Ovary (tissue), 3 donors: ENCODE measurements at regions not wholly inside any gene's neighbourhood (a gene's known extent, or its start where the extent isn't known, plus 50 kb on each side); places are given as distances from the start of the nearest gene placed in this dataset.

Experiments used
- POLR2A ChIP-seq: fragments of 450-650 bp; IDR thresholded peaks from one replicate; pipeline ENCODE4 v1.6.1; 2017; ENCODE audit warnings: antibody characterized with exemption, mild to moderate bottlenecking, moderate library complexity
- TF ChIP-seq, protein P1 (sequence below), 3 donors: fragments of 450-650 bp in 2 of 3; fragments of 200-600 bp in 1 of 3; IDR thresholded peaks; one replicate each; pipeline versions ENCODE4 v1.5.1 to v1.8.0; 2016 to 2022; ENCODE audit warnings: antibody characterized with exemption in 3 of 3, mild to moderate bottlenecking in 1 of 3
- donor health status: DM: no; HTN: no; CAD: no.

DNA sequence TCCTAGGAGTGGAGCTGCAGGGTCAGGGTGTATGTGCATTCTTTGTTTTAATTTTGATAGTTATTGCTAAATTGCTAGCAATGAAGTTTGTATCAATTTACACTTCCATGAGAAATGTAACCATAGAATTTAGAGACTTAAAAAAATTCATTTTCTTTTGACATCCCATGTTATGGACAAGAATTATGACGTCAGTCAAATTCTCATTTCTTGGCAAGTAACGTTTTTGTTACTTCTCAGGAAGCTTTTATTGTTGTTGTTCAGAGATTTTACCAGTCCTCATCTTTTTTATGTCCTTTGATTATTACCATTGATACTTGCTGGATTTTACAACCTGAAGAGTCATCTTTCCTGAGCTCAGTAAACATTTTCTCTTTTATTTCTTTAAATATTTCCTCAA, 417.5 kb upstream of the ARX start:
- TF ChIP-seq, protein P1, sequence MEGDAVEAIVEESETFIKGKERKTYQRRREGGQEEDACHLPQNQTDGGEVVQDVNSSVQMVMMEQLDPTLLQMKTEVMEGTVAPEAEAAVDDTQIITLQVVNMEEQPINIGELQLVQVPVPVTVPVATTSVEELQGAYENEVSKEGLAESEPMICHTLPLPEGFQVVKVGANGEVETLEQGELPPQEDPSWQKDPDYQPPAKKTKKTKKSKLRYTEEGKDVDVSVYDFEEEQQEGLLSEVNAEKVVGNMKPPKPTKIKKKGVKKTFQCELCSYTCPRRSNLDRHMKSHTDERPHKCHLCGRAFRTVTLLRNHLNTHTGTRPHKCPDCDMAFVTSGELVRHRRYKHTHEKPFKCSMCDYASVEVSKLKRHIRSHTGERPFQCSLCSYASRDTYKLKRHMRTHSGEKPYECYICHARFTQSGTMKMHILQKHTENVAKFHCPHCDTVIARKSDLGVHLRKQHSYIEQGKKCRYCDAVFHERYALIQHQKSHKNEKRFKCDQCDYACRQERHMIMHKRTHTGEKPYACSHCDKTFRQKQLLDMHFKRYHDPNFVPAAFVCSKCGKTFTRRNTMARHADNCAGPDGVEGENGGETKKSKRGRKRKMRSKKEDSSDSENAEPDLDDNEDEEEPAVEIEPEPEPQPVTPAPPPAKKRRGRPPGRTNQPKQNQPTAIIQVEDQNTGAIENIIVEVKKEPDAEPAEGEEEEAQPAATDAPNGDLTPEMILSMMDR (IDR thresholded peaks at IDR 0.05): no peak
- TF ChIP-seq POLR2A: no peak
